KG1 (cell line): ENCODE measurements at regions not wholly inside any gene's neighbourhood (a gene's known extent, or its start where the extent isn't known, plus 50 kb on each side); places are given as distances from the start of the nearest gene placed in this dataset.

Source experiments
- DNase-seq: peaks from one replicate; lab custom pipeline; 2025; lab: John Stamatoyannopoulos, UW

- no peak for DNase-seq
Measured at GRCh38 chr3:86731501-86731901, 259.4 kb downstream of the VGLL3 start.

GRCh38 chr3:86723433-86723832 is 267.5 kb downstream of the VGLL3 start:
- DNase-seq, result no peak

GRCh38 chr3:86711634-86712033 is 279.3 kb downstream of the VGLL3 start:
- no peak for DNase-seq

GRCh38 chr3:86708893-86709292 is 282.1 kb downstream of the VGLL3 start:
- no peak for DNase-seq

- no peak for DNase-seq
Measured at GRCh38 chr3:86702381-86702958, 288.5 kb downstream of the VGLL3 start.

GRCh38 chr3:86695752-86696151 is 295.2 kb downstream of the VGLL3 start:
- DNase-seq, result no peak

- no peak for DNase-seq
Measured at GRCh38 chr3:86673991-86674390, 317.0 kb downstream of the VGLL3 start.

GRCh38 chr3:86661817-86662216 is 329.1 kb downstream of the VGLL3 start:
- no peak for DNase-seq

GRCh38 chr3:86658876-86659275 is 332.1 kb downstream of the VGLL3 start:
- DNase-seq, result no peak

GRCh38 chr3:86654806-86655460 is 336.0 kb downstream of the VGLL3 start:
- DNase-seq, result no peak

- no peak for DNase-seq
Measured at GRCh38 chr3:86653661-86654205, 337.2 kb downstream of the VGLL3 start.

GRCh38 chr3:86648087-86648486 is 342.9 kb downstream of the VGLL3 start:
- DNase-seq, result no peak

- no peak for DNase-seq
Measured at GRCh38 chr3:86645756-86646155, 345.2 kb downstream of the VGLL3 start.

- DNase-seq, result no peak
Measured at GRCh38 chr3:86634361-86634760, 356.6 kb downstream of the VGLL3 start.

- DNase-seq, result no peak
Measured at GRCh38 chr3:86629511-86629910, 361.4 kb downstream of the VGLL3 start.

- no peak for DNase-seq
Measured at GRCh38 chr3:86624192-86624591, 366.8 kb downstream of the VGLL3 start.

GRCh38 chr3:86618706-86619105 is 372.2 kb downstream of the VGLL3 start:
- no peak for DNase-seq

- no peak for DNase-seq
Measured at GRCh38 chr3:86605166-86605565, 385.8 kb downstream of the VGLL3 start.

GRCh38 chr3:86595696-86596095 is 395.3 kb downstream of the VGLL3 start:
- DNase-seq, result no peak

GRCh38 chr3:86594838-86595237 is 396.1 kb downstream of the VGLL3 start:
- no peak for DNase-seq

- DNase-seq, result no peak
Measured at GRCh38 chr3:86578071-86578470, 412.9 kb downstream of the VGLL3 start.

GRCh38 chr3:86563400-86563970 is 427.5 kb downstream of the VGLL3 start:
- no peak for DNase-seq

- no peak for DNase-seq
Measured at GRCh38 chr3:86562090-86562489, 428.9 kb downstream of the VGLL3 start.
